HEK293T (cell line): ENCODE measurements at regions not wholly inside any gene's neighbourhood (a gene's known extent, or its start where the extent isn't known, plus 50 kb on each side); places are given as distances from the start of the nearest gene placed in this dataset.

ENCODE experiments used
- CTCF ChIA-PET: fragments of 350-600 bp; formaldehyde crosslinking; extraction: SDS; loops from one replicate; lab custom pipeline; 2021; ENCODE audit warnings: antibody characterized with exemption, inconsistent platforms; lab: Yijun Ruan, JAX
- POLR2A ChIA-PET: fragments of 350-600 bp; formaldehyde crosslinking; extraction: SDS; loops from one replicate; lab custom pipeline; 2020; ENCODE audit warnings: antibody characterized with exemption, inconsistent platforms; lab: Yijun Ruan, JAX
- DNase-seq: peaks from one replicate; pipeline ENCODE4 v3.0.0; 2012; ENCODE audit warnings: mixed read lengths; ENCODE audit errors: extremely low spot score
- ARNT ChIP-seq: fragments of 450-650 bp; IDR thresholded peaks from 2 replicates; pipeline ENCODE4 v1.6.1; 2017; ENCODE audit warnings: mild to moderate bottlenecking
- BHLHE40 ChIP-seq: fragments of 450-650 bp; IDR thresholded peaks from 2 replicates; pipeline ENCODE4 v1.6.1; 2016; ENCODE audit warnings: mild to moderate bottlenecking, moderate library complexity, borderline replicate concordance
- CTBP1 ChIP-seq: fragments of 450-650 bp; IDR thresholded peaks from 2 replicates; pipeline ENCODE4 v1.6.1; 2016; ENCODE audit warnings: borderline replicate concordance
- ELF4 ChIP-seq: fragments of 450-650 bp; IDR thresholded peaks from 2 replicates; pipeline ENCODE4 v1.6.1; 2017; ENCODE audit warnings: antibody characterized with exemption
- FOXA1 ChIP-seq: fragments of 450-650 bp; IDR thresholded peaks from 2 replicates; pipeline ENCODE4 v1.6.1; 2016; ENCODE audit warnings: mild to moderate bottlenecking
- FOXK2 ChIP-seq: fragments of 450-650 bp; IDR thresholded peaks from 2 replicates; pipeline ENCODE4 v1.6.1; 2016; ENCODE audit warnings: mild to moderate bottlenecking
- FOXM1 ChIP-seq: fragments of 450-650 bp; IDR thresholded peaks from 2 replicates; pipeline ENCODE4 v1.6.1; 2017; ENCODE audit warnings: mild to moderate bottlenecking, borderline replicate concordance
- HDGF ChIP-seq: fragments of 450-650 bp; IDR thresholded peaks from 2 replicates; pipeline ENCODE4 v1.6.1; 2017; ENCODE audit warnings: antibody characterized with exemption, borderline replicate concordance
- L3MBTL2 ChIP-seq: fragments of 450-650 bp; conservative IDR thresholded peaks from 2 replicates; pipeline ENCODE4 v1.6.1; 2016; ENCODE audit warnings: mild to moderate bottlenecking
- LEF1 ChIP-seq: fragments of 450-650 bp; IDR thresholded peaks from 2 replicates; pipeline ENCODE4 v1.6.1; 2017; ENCODE audit warnings: mild to moderate bottlenecking, borderline replicate concordance
- NFRKB ChIP-seq: fragments of 450-650 bp; IDR thresholded peaks from 2 replicates; pipeline ENCODE4 v1.6.1; 2016; ENCODE audit warnings: mild to moderate bottlenecking, moderate library complexity
- PKNOX1 ChIP-seq: fragments of 450-650 bp; IDR thresholded peaks from 2 replicates; pipeline ENCODE4 v1.6.1; 2016
- SP1 ChIP-seq: fragments of 450-650 bp; IDR thresholded peaks from 2 replicates; pipeline ENCODE4 v1.6.1; 2017
- SUZ12 ChIP-seq: fragments of 450-650 bp; IDR thresholded peaks from 2 replicates; pipeline ENCODE4 v1.6.1; 2016; ENCODE audit warnings: mild to moderate bottlenecking
- TARDBP ChIP-seq: fragments of 450-650 bp; IDR thresholded peaks from 2 replicates; pipeline ENCODE4 v1.6.1; 2016
- ZNF384 ChIP-seq: fragments of 450-650 bp; IDR thresholded peaks from 2 replicates; pipeline ENCODE4 v1.6.1; 2016

- ChIA-PET POLR2A (no interaction called here), CTCF (no interaction called here)
- no peak for DNase-seq
- no peak for TF ChIP-seq TARDBP
- TF ChIP-seq ZNF384: no peak
- no peak for TF ChIP-seq FOXM1
- TF ChIP-seq PKNOX1: no peak
- no peak for TF ChIP-seq ARNT
- no peak for TF ChIP-seq ELF4
- TF ChIP-seq HDGF: no peak
- TF ChIP-seq NFRKB: no peak
- TF ChIP-seq FOXK2: no peak
- no peak for TF ChIP-seq SP1
- TF ChIP-seq LEF1: no peak
These were observed 471.7 kb upstream of the HS3ST1 start for GRCh38 chr4:11900359-11900758.

- DNase-seq: no peak
- CTCF ChIA-PET: no interaction called here
- POLR2A ChIA-PET: no interaction called here
These were observed 470.1 kb upstream of the HS3ST1 start for GRCh38 chr4:11898796-11899195.

DNA sequence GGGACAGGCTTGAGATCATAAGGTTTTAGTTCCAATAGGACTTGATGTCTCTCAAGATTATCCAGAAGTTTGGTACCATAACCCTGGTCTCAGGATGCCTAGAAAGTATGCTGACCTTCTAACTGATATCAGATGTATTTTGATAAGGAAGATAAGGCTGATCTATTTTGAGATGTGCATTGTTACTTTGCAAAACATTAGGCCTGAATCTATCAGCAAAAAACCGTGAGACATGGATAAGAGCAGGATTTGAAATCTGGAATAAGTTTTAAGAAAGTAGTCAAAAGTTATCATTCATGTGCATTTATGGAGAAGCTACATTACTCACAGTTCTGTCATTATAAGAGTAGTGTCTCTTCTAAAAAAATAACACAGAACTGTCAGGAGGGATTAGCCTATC, 467.1 kb upstream of the HS3ST1 start:
- CTCF ChIA-PET: no interaction called here
- POLR2A ChIA-PET: no interaction called here
- no peak for DNase-seq
- TF ChIP-seq CTBP1 (no peak), SUZ12 (no peak)

More at GRCh38 chr4:11898796-11899195, 470.1 kb upstream of the HS3ST1 start:
- TF ChIP-seq NFRKB: no peak
- no peak for TF ChIP-seq TARDBP
- no peak for TF ChIP-seq CTBP1
- TF ChIP-seq FOXM1: no peak
- no peak for TF ChIP-seq BHLHE40
- no peak for TF ChIP-seq SUZ12
- TF ChIP-seq ARNT: no peak
- no peak for TF ChIP-seq HDGF
- no peak for TF ChIP-seq LEF1
- TF ChIP-seq L3MBTL2: no peak
- TF ChIP-seq ELF4: no peak
- no peak for TF ChIP-seq FOXA1
- no peak for TF ChIP-seq PKNOX1
- TF ChIP-seq SP1: no peak
- no peak for TF ChIP-seq ZNF384
- TF ChIP-seq FOXK2: no peak

DNA sequence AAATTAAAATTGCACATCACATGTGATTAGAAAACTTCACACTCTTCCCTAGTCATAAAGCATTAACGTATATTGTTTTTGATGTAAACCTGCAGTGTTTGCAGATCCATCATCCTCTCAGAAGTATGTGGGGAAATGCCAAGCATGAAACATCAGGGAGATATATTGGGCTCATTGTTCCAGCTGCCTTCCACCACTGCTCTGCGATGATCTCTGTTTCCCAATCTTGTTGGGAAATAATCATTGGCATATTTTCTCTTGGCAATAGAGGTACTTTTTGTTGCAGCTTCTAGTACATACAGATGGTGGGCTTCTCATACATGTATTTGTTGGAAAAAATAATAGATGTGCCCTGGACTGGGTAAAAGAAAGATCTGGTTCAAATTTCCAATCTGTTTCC, 466.3 kb upstream of the HS3ST1 start:
- ChIA-PET CTCF (no interaction called here), POLR2A (no interaction called here)
- no peak for TF ChIP-seq NFRKB
- TF ChIP-seq FOXK2: no peak
- no peak for TF ChIP-seq ELF4
- TF ChIP-seq L3MBTL2: no peak
- TF ChIP-seq ARNT: no peak
- no peak for TF ChIP-seq FOXM1
- TF ChIP-seq PKNOX1: no peak
- no peak for TF ChIP-seq LEF1
- no peak for TF ChIP-seq ZNF384
- no peak for TF ChIP-seq CTBP1
- TF ChIP-seq HDGF: no peak
- TF ChIP-seq TARDBP: no peak
- no peak for TF ChIP-seq SUZ12
- no peak for TF ChIP-seq FOXA1
- no peak for TF ChIP-seq SP1
- no peak for TF ChIP-seq BHLHE40
- DNase-seq: no peak

GRCh38 chr4:11894221-11894620, 465.5 kb upstream of the HS3ST1 start:
- ChIA-PET CTCF (interaction anchor here (0.6 kb wide), 1 partner anchor 124 kb away, joined by 5 read pairs; no protein-coding TSS in a partner anchor), POLR2A (no interaction called here)
- DNase-seq: no peak
- TF ChIP-seq HDGF (no peak), FOXM1 (no peak), CTBP1 (no peak), NFRKB (no peak), BHLHE40 (no peak), TARDBP (no peak), PKNOX1 (no peak), ARNT (no peak), ELF4 (no peak)

- CTCF ChIA-PET: no interaction called here
- TF ChIP-seq LEF1 (no peak), TARDBP (no peak), L3MBTL2 (no peak), SP1 (no peak), FOXA1 (no peak)
- no peak for DNase-seq
- POLR2A ChIA-PET: no interaction called here
These were observed 460.4 kb upstream of the HS3ST1 start for GRCh38 chr4:11889099-11889498.
